Spleen (tissue), 11 donors: ENCODE measurements at regions not wholly inside any gene's neighbourhood (a gene's known extent, or its start where the extent isn't known, plus 50 kb on each side); places are given as distances from the start of the nearest gene placed in this dataset.

Source experiments
- DNase-seq: peaks from one replicate; pipeline ENCODE4 v3.0.0-alpha.2; 2020
- H3K27ac ChIP-seq, 8 donors: fragments of 200-600 bp; sonication (generic) in 7 of 8; 1 replicate in 4 of 8; 2 replicates in 4 of 8; pipeline versions ENCODE4 v1.5.0 to v1.8.0; 2016 to 2021; ENCODE audit warnings: inconsistent platforms in 4 of 8, mild to moderate bottlenecking in 4 of 8, moderate library complexity in 1 of 8
- H3K27me3 ChIP-seq, 7 donors: fragments of 200-600 bp; sonication (generic) in 6 of 7; replicated peaks in 1 of 7; 1 replicate in 4 of 7; 2 replicates in 3 of 7; pipeline versions ENCODE4 v1.5.0 to v1.8.0; 2016 to 2021; ENCODE audit warnings: inconsistent platforms in 3 of 7, mild to moderate bottlenecking in 1 of 7
- H3K36me3 ChIP-seq, 6 donors: fragments of 200-600 bp; sonication (generic) in 5 of 6; 1 replicate in 4 of 6; 2 replicates in 2 of 6; pipeline versions ENCODE4 v1.5.0 to v1.8.0; 2016 to 2021; ENCODE audit warnings: inconsistent platforms in 2 of 6
- H3K4me1 ChIP-seq, 6 donors: fragments of 200-600 bp; sonication (generic) in 5 of 6; 1 replicate in 3 of 6; 2 replicates in 3 of 6; pipeline versions ENCODE4 v1.5.0 to v1.8.0; 2016 to 2021; ENCODE audit warnings: inconsistent platforms in 3 of 6
- H3K4me3 ChIP-seq, 8 donors: fragments of 200-600 bp; sonication (generic) in 7 of 8; 1 replicate in 4 of 8; 2 replicates in 4 of 8; pipeline versions ENCODE4 v1.5.0 to v1.8.0; 2016 to 2021; ENCODE audit warnings: inconsistent platforms in 4 of 8, mild to moderate bottlenecking in 4 of 8, moderate library complexity in 2 of 8
- H3K9me3 ChIP-seq, 8 donors: fragments of 200-600 bp; sonication (generic) in 7 of 8; 1 replicate in 4 of 8; 2 replicates in 4 of 8; pipeline versions ENCODE4 v1.5.0 to v1.8.0; 2016 to 2021; ENCODE audit warnings: inconsistent platforms in 4 of 8
- CTCF ChIP-seq, 11 experiments: fragments of 200-600 bp in 7 of 11; fragments of 450-650 bp in 4 of 11; sonication (generic) in 4 of 11; IDR thresholded peaks in 8 of 11; conservative IDR thresholded peaks in 3 of 11; 1 replicate in 7 of 11; 2 replicates in 4 of 11; pipeline versions ENCODE4 v1.4.0 to v1.8.0; 2016 to 2021; ENCODE audit warnings: antibody characterized with exemption in 11 of 11, inconsistent platforms in 4 of 11, mild to moderate bottlenecking in 1 of 11
- POLR2A ChIP-seq, 3 donors: fragments of 450-650 bp; IDR thresholded peaks; one replicate each; pipeline ENCODE4 v1.5.1; 2017; ENCODE audit warnings: antibody characterized with exemption in 3 of 3, mild to moderate bottlenecking in 1 of 3
- POLR2AphosphoS5 ChIP-seq, 3 donors: sonication (generic); formaldehyde crosslinking; IDR thresholded peaks; one replicate each; pipeline ENCODE4 v1.5.1; 2017; ENCODE audit warnings: antibody characterized with exemption in 3 of 3
- WGBS, 5 donors: extraction: QIAGEN DNeasy Blood & Tissue Kit in 3 of 5; methylation state at CpG; one replicate each; pipeline versions ENCODE4 v1.1.5 to v1.1.7; 2013 to 2018; 5-methylcytosine and 5-hydroxymethylcytosine counted together
- intact Hi-C: fragments of 100-400 bp; cut with DNase I; formaldehyde crosslinking; loops from one replicate; pipeline ENCODE4 v1.15.0; 2023; ENCODE audit warnings: low total_unique reads
- donor health status: healthy with polysubstance abuse.
- donor health status: DM: no; HTN: no; CAD: no; lungs with moderate emphysema.
- donor health status: DM: no; HTN: no; CAD: no.
- donor health status: Bipolar disorder and iron deficiency.
- donor health status: healthy.
- donor health status: DM: no; HTN: no; CAD: no.
- donor health status: DM: yes; HTN: yes; CAD: no.

DNA sequence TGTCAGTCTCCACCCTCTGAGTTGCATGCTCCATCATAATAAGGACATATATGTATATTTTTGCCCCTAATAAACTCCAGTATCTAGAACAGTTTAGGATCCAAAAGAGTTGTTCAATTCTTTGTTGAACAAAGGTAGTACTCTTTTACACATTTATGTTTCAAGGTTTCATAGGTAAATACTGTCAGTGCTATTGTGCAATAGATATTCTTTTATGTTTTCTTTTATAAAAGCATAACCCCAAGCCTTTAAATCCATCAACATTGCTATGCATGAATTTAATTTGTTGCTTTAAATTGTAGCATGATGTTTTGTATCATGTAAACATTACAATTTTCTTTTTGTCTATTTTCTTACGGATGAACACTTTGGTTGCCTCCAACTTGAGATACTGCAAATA lies 469.7 kb upstream of the COBL start:
- 93 to 95% (median 94%) methylated on average over 1 of the region's 1 CpG for WGBS, 5 donors
- TF ChIP-seq POLR2AphosphoS5 (IDR thresholded peaks at IDR 0.05) (no peak), CTCF (IDR thresholded peaks at IDR 0.05 in 8 of 11, conservative IDR thresholded peaks at IDR 0.05 in 3 of 11) (no peak), POLR2A (IDR thresholded peaks at IDR 0.05) (no peak)
- intact Hi-C loops = no loop called here

DNA sequence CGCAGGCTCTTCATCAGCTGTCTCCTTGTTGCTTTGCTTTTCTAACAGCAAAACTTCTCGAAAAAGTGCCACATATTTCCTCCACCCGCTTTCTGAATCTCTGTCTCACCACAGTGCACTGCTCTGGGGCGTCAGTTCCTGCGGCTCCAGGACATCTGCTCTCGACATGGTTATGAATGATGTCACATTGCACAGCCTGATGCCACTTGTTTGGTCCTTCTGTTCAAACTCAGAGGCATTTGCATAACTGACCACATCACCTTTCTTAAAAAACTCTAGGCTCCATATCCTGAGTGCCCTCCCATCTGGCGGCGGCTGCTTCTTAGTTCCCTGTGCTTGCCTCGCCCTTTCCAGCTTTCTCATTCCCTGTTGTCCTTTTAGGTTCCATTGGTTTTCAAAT lies 469.3 kb upstream of the COBL start:
- Histone ChIP-seq H3K36me3 (no peaks in the 10 kb centered on the region), H3K4me1 (no peaks in the 10 kb centered on the region), H3K27ac (no peak overlapping the region), H3K4me3 (no peak overlapping the region), H3K27me3 (no peaks in the 10 kb centered on the region), H3K9me3 (peaks cover 0 to 10% (median 0%) of the 10 kb centered on the region in 8 donors)
- WGBS, 5 donors = 72 to 87% (median 82%) methylated on average over 9 of the region's 9 CpGs
- no peak for DNase-seq
- intact Hi-C loops = no loop called here
- TF ChIP-seq POLR2AphosphoS5 (IDR thresholded peaks at IDR 0.05) (no peak), CTCF (IDR thresholded peaks at IDR 0.05 in 8 of 11, conservative IDR thresholded peaks at IDR 0.05 in 3 of 11) (no peak), POLR2A (IDR thresholded peaks at IDR 0.05) (no peak)

More for the DNA sequence above, 469.7 kb upstream of the COBL start:
- no peaks in the 10 kb centered on the region for H3K36me3 ChIP-seq
- H3K4me1 ChIP-seq = no peaks in the 10 kb centered on the region
- no peak for DNase-seq
- peaks cover 0 to 8% (median 0%) of the 10 kb centered on the region in 8 donors for H3K9me3 ChIP-seq
- no peaks in the 10 kb centered on the region for H3K27me3 ChIP-seq
- no peak overlapping the region for H3K4me3 ChIP-seq
- no peak overlapping the region for H3K27ac ChIP-seq

DNA sequence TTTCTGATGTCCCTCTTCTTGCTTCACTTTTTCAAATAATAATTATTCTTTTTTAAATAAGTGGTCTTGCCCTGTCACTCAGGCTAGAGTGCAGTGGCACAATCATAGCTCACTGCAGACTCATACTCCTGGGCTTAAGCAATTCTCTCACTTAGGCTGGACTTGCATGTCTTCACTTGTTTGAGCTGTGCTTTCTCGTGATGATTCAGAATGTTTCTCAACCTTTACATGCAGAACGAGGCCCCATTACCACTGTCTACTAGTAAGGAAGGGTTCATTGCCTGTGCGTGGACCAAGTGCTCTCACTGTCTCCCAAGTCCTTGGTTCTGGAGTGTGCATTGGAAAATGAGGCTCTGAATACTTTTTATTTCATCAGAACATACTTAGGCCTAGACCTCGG lies 468.6 kb upstream of the COBL start:
- H3K4me1 ChIP-seq = no peaks in the 10 kb centered on the region
- peaks cover 0 to 17% (median 0%) of the 10 kb centered on the region in 8 donors for H3K9me3 ChIP-seq
- TF ChIP-seq POLR2AphosphoS5 (IDR thresholded peaks at IDR 0.05) (no peak), CTCF (IDR thresholded peaks at IDR 0.05 in 8 of 11, conservative IDR thresholded peaks at IDR 0.05 in 3 of 11) (no peak), POLR2A (IDR thresholded peaks at IDR 0.05) (no peak)
- DNase-seq = no peak
- no peak overlapping the region for H3K4me3 ChIP-seq
- no peaks in the 10 kb centered on the region for H3K27me3 ChIP-seq
- H3K27ac ChIP-seq = no peak overlapping the region
- intact Hi-C loops = no loop called here
- no peaks in the 10 kb centered on the region for H3K36me3 ChIP-seq
- WGBS, 5 donors = 75 to 85% (median 83%) methylated on average over 4 of the region's 4 CpGs

DNA sequence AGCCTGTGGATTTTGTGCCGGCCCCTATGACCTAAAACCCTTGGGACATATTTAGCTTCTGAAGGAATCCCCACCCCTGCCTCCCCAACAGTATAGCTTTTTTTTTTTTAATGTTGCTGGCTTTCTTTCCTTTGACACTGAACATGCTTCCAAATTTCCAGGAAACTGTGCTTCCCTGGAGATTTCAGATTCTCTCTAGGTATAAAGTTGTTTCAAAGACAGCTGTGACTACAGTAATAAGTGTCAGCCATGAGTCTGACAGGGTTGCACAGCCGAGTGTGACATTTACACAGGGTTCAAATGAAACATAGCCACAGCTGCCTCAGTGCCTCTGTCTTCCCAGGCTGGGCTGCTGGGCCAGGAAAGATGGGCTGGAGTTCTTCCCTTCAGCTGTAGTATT lies 466.6 kb upstream of the COBL start:
- Histone ChIP-seq H3K27ac (no peak overlapping the region), H3K4me1 (no peaks in the 10 kb centered on the region), H3K4me3 (no peak overlapping the region), H3K36me3 (no peaks in the 10 kb centered on the region), H3K27me3 (no peaks in the 10 kb centered on the region), H3K9me3 (peaks cover 0 to 18% (median 0%) of the 10 kb centered on the region in 8 donors)
- no peak for TF ChIP-seq CTCF (IDR thresholded peaks at IDR 0.05 in 8 of 11, conservative IDR thresholded peaks at IDR 0.05 in 3 of 11)
- no peak for TF ChIP-seq POLR2AphosphoS5 (IDR thresholded peaks at IDR 0.05)
- no peak for TF ChIP-seq POLR2A (IDR thresholded peaks at IDR 0.05)
- DNase-seq = no peak
- WGBS, 5 donors = 53 to 76% (median 62%) methylated on average over 2 of the region's 2 CpGs
- intact Hi-C loops = no loop called here
